IMR-90 (cell line): ENCODE measurements at regions not wholly inside any gene's neighbourhood (a gene's known extent, or its start where the extent isn't known, plus 50 kb on each side); places are given as distances from the start of the nearest gene placed in this dataset.

Source experiments
- ATAC-seq: fragments of 200-7000 bp; cut with Tn5 transposase; 2 replicates; pipeline ENCODE4 v1.9.1; 2020; ENCODE audit warnings: low read depth, mild to moderate bottlenecking, moderate library complexity
- BruUV-seq: library from RNA; stranded (reverse); fragments of 400-500 nt; replicated peaks from 2 replicates; lab custom pipeline; 2021; lab: Mats Ljungman, UMichigan
- CTCF ChIA-PET: fragments of 300-600 bp; formaldehyde crosslinking; extraction: SDS; loops from one replicate; lab custom pipeline; 2021; ENCODE audit warnings: antibody characterized with exemption; lab: Yijun Ruan, JAX
- POLR2A ChIA-PET: fragments of 300-600 bp; sonication (Branson Sonifier 250); formaldehyde crosslinking; loops from one replicate; lab custom pipeline; 2022; ENCODE audit warnings: antibody characterized with exemption; ENCODE audit not compliant: unreplicated experiment; lab: Charles Lee
- DNase-seq: peaks from one replicate; pipeline ENCODE4 v3.0.0; 2013
- H2AFZ ChIP-seq: replicated peaks from 2 replicates; pipeline ENCODE3; 2013; ENCODE audit warnings: low read length, mild to moderate bottlenecking; ENCODE audit not compliant: poor library complexity
- H2AK5ac ChIP-seq: 2 replicates; pipeline ENCODE4 v1.6.1; 2013; ENCODE audit warnings: low read depth, low read length, inconsistent platforms
- H2AK9ac ChIP-seq: replicated peaks from 2 replicates; pipeline ENCODE3; 2013; ENCODE audit warnings: mild to moderate bottlenecking, low read depth, low read length, moderate library complexity; ENCODE audit not compliant: poor library complexity
- H2BK120ac ChIP-seq: 2 replicates; pipeline ENCODE4 v1.6.1; 2013; ENCODE audit warnings: low read depth, low read length, inconsistent platforms
- H2BK15ac ChIP-seq: 3 replicates; pipeline ENCODE4 v1.6.1; 2013; ENCODE audit warnings: low read depth, low read length, inconsistent platforms
- H2BK20ac ChIP-seq: 2 replicates; pipeline ENCODE4 v1.6.1; 2013; ENCODE audit warnings: low read depth, mild to moderate bottlenecking, inconsistent platforms, low read length, moderate library complexity
- H2BK5ac ChIP-seq: 2 replicates; pipeline ENCODE4 v1.6.1; 2013; ENCODE audit warnings: mild to moderate bottlenecking, low read depth, low read length, inconsistent platforms; ENCODE audit not compliant: poor library complexity, severe bottlenecking
- H3K14ac ChIP-seq: replicated peaks from 2 replicates; pipeline ENCODE4 v1.6.1; 2013; ENCODE audit warnings: low read depth, low read length, inconsistent platforms
- H3K18ac ChIP-seq: 2 replicates; pipeline ENCODE4 v1.6.1; 2013; ENCODE audit warnings: low read depth, low read length, control low read depth
- H3K23ac ChIP-seq: 2 replicates; pipeline ENCODE4 v1.6.1; 2013; ENCODE audit warnings: low read depth, low read length, inconsistent platforms
- H3K27ac ChIP-seq: 2 replicates; pipeline ENCODE4 v1.5.1; 2013; ENCODE audit warnings: mild to moderate bottlenecking, control low read depth, low read length; ENCODE audit not compliant: insufficient read depth
- H3K27me3 ChIP-seq: 2 replicates; pipeline ENCODE4 v1.6.1; 2013; ENCODE audit warnings: low read length; ENCODE audit not compliant: control insufficient read depth, insufficient read depth
- H3K36me3 ChIP-seq: 2 replicates; pipeline ENCODE4 v1.6.1; 2013; ENCODE audit warnings: low read length, mixed read lengths; ENCODE audit not compliant: control insufficient read depth, insufficient read depth
- H3K4ac ChIP-seq: 2 replicates; pipeline ENCODE4 v1.6.1; 2013; ENCODE audit warnings: low read depth, low read length, inconsistent platforms
- H3K4me1 ChIP-seq: 2 replicates; pipeline ENCODE4 v1.6.1; 2013; ENCODE audit warnings: low read length, mixed read lengths; ENCODE audit not compliant: control insufficient read depth, insufficient read depth
- H3K4me2 ChIP-seq: 2 replicates; pipeline ENCODE4 v1.6.1; 2013; ENCODE audit warnings: low read depth, mild to moderate bottlenecking, control low read depth, low read length, moderate library complexity
- H3K4me3 ChIP-seq: 2 replicates; pipeline ENCODE4 v1.5.1; 2013; ENCODE audit warnings: low read depth, mild to moderate bottlenecking, control low read depth, low read length, moderate library complexity; ENCODE audit not compliant: insufficient read depth
- H3K56ac ChIP-seq: 2 replicates; pipeline ENCODE4 v1.6.1; 2013; ENCODE audit warnings: low read length, inconsistent platforms; ENCODE audit not compliant: insufficient read depth; ENCODE audit errors: extremely low read depth
- H3K79me1 ChIP-seq, 2 experiments: 2 replicates each; pipeline ENCODE4 v1.6.1; 2013; ENCODE audit warnings: low read length in 2 of 2, inconsistent platforms in 1 of 2, low read depth in 1 of 2
- H3K9ac ChIP-seq: 2 replicates; pipeline ENCODE4 v1.6.1; 2013; ENCODE audit warnings: low read depth, low read length, control low read depth
- H3K9me1 ChIP-seq: 2 replicates; pipeline ENCODE4 v1.6.1; 2013; ENCODE audit warnings: low read length, inconsistent platforms; ENCODE audit not compliant: insufficient read depth
- H3K9me3 ChIP-seq: 2 replicates; pipeline ENCODE4 v1.6.1; 2013; ENCODE audit warnings: low read length; ENCODE audit not compliant: control insufficient read depth, insufficient read depth
- H4K20me1 ChIP-seq: 2 replicates; pipeline ENCODE4 v1.6.1; 2013; ENCODE audit warnings: low read length, inconsistent platforms; ENCODE audit not compliant: insufficient read depth
- H4K5ac ChIP-seq: 2 replicates; pipeline ENCODE4 v1.6.1; 2013; ENCODE audit warnings: mild to moderate bottlenecking, low read depth, low read length, control low read depth
- H4K8ac ChIP-seq, 2 experiments: 2 replicates each; pipeline ENCODE4 v1.6.1; 2013; ENCODE audit warnings: low read depth in 2 of 2, low read length in 2 of 2, control low read depth in 1 of 2, inconsistent platforms in 1 of 2
- H4K91ac ChIP-seq: 2 replicates; pipeline ENCODE4 v1.6.1; 2013; ENCODE audit warnings: low read depth, low read length, inconsistent platforms; ENCODE audit not compliant: insufficient read depth
- CEBPB ChIP-seq: IDR thresholded peaks from 2 replicates; pipeline ENCODE4 v1.6.1; 2012; ENCODE audit warnings: low read depth, low read length, improper control_type of control experiment
- POLR2A ChIP-seq: IDR thresholded peaks from 2 replicates; pipeline ENCODE4 v1.6.1; 2012; ENCODE audit warnings: mild to moderate bottlenecking, low read depth, low read length
- WGBS, 2 experiments: methylation state at CpG; one replicate each; pipeline versions ENCODE4 v1.1.5 to v1.1.7; 2013; ENCODE audit warnings: missing lambda C conversion rate in 2 of 2; ENCODE audit not compliant: insufficient read length in 1 of 2; ENCODE audit errors: extremely low coverage in 2 of 2; 5-methylcytosine and 5-hydroxymethylcytosine counted together
- dilution Hi-C: fragments of 300-500 bp; cut with HindIII; formaldehyde crosslinking; loops from one replicate; pipeline ENCODE4 v1.14.3; 2018; ENCODE audit warnings: low sequenced_read_pairs; ENCODE audit not compliant: unreplicated experiment
- in situ Hi-C: fragments of 300-500 bp; cut with MboI; formaldehyde crosslinking; loops from 3 replicates; pipeline ENCODE4 v1.14.3; 2019; ENCODE audit warnings: low sequenced_read_pairs, inconsistent platforms, mixed read lengths
- intact Hi-C: fragments of 100-400 bp; cut with micrococcal nuclease; formaldehyde crosslinking; loops from 2 replicates; pipeline ENCODE4 v1.10.0; 2022
- TF ChIP-seq, protein P1 (sequence below): fragments of 150-350 bp; IDR thresholded peaks from 2 replicates; pipeline ENCODE4 v1.6.1; 2016; ENCODE audit warnings: low read depth, mild to moderate bottlenecking, low read length, moderate library complexity, borderline replicate concordance
- TF ChIP-seq, protein P2 (sequence below): conservative IDR thresholded peaks from 2 replicates; pipeline ENCODE4 v1.5.1; 2012; ENCODE audit warnings: mild to moderate bottlenecking, low read depth, low read length, improper control_type of control experiment

GRCh38 chr2:226310146-226310545 lies 489.5 kb downstream of the IRS1 start:
- H4K8ac ChIP-seq = no peak overlapping the region
- no peak overlapping the region for H2BK15ac ChIP-seq
- H3K4me3 ChIP-seq = no peak overlapping the region
- in situ Hi-C loops = no loop called here
- ATAC-seq (peak; percentile 85), DNase-seq (peak; percentile 62)
- H3K27me3 ChIP-seq = no peaks in the 10 kb centered on the region
- no peak overlapping the region for H2BK5ac ChIP-seq
- TF ChIP-seq, protein P1, sequence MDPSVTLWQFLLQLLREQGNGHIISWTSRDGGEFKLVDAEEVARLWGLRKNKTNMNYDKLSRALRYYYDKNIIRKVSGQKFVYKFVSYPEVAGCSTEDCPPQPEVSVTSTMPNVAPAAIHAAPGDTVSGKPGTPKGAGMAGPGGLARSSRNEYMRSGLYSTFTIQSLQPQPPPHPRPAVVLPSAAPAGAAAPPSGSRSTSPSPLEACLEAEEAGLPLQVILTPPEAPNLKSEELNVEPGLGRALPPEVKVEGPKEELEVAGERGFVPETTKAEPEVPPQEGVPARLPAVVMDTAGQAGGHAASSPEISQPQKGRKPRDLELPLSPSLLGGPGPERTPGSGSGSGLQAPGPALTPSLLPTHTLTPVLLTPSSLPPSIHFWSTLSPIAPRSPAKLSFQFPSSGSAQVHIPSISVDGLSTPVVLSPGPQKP = no peak
- TF ChIP-seq, protein P2, sequence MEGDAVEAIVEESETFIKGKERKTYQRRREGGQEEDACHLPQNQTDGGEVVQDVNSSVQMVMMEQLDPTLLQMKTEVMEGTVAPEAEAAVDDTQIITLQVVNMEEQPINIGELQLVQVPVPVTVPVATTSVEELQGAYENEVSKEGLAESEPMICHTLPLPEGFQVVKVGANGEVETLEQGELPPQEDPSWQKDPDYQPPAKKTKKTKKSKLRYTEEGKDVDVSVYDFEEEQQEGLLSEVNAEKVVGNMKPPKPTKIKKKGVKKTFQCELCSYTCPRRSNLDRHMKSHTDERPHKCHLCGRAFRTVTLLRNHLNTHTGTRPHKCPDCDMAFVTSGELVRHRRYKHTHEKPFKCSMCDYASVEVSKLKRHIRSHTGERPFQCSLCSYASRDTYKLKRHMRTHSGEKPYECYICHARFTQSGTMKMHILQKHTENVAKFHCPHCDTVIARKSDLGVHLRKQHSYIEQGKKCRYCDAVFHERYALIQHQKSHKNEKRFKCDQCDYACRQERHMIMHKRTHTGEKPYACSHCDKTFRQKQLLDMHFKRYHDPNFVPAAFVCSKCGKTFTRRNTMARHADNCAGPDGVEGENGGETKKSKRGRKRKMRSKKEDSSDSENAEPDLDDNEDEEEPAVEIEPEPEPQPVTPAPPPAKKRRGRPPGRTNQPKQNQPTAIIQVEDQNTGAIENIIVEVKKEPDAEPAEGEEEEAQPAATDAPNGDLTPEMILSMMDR = no peak
- TF ChIP-seq CEBPB (peak; percentile 39), POLR2A (no peak)
- no peaks in the 10 kb centered on the region for H3K9me1 ChIP-seq
- ChIA-PET POLR2A (interaction anchor here (0.7 kb wide), 1 partner anchor 415 kb away, joined by 7 read pairs; no protein-coding TSS in a partner anchor), CTCF (interaction anchor here (0.7 kb wide), 1 partner anchor 903 kb away, joined by 4 read pairs; no protein-coding TSS in a partner anchor)
- no peaks in the 10 kb centered on the region for H4K20me1 ChIP-seq
- no peak overlapping the region for H3K4ac ChIP-seq
- no peak overlapping the region; the same call in 1 of the 2 replicates for H3K23ac ChIP-seq
- intact Hi-C loops = no loop called here
- no CpG with 5 or more reads among the region's 6 CpGs for WGBS, 2 experiments
- H3K14ac ChIP-seq = no peak overlapping the region
- no peak overlapping the region for H2BK20ac ChIP-seq
- H3K9ac ChIP-seq = no peak overlapping the region
- H3K36me3 ChIP-seq = no peaks in the 10 kb centered on the region
- no peak overlapping the region for H2BK120ac ChIP-seq
- H3K4me2 ChIP-seq = peak overlapping the region; percentile 35; the same call in 1 of the 2 replicates
- no peak overlapping the region for H4K91ac ChIP-seq
- H3K56ac ChIP-seq = no peak overlapping the region
- H2AK5ac ChIP-seq = no peak overlapping the region
- H3K18ac ChIP-seq = no peak overlapping the region
- H3K4me1 ChIP-seq = peaks cover 5% of the 10 kb centered on the region; the same call in 1 of the 2 replicates
- no peaks in the 10 kb centered on the region for H3K79me1 ChIP-seq
- H4K5ac ChIP-seq = no peak overlapping the region
- no TSS peak for BruUV-seq
- H2AFZ ChIP-seq = no peak overlapping the region
- dilution Hi-C loops = no loop called here
- H3K9me3 ChIP-seq = no peaks in the 10 kb centered on the region
- H2AK9ac ChIP-seq = no peak overlapping the region
- H3K27ac ChIP-seq = no peak overlapping the region
